T-cell (primary cell): ENCODE measurements at regions not wholly inside any gene's neighbourhood (a gene's known extent, or its start where the extent isn't known, plus 50 kb on each side); places are given as distances from the start of the nearest gene placed in this dataset.

Experiments
- ATAC-seq, 4 experiments: fragments of 200-7000 bp in 3 of 4; fragments of 150-1000 bp in 1 of 4; cut with Tn5 transposase; replicated peaks in 1 of 4; 1 replicate in 3 of 4; 2 replicates in 1 of 4; pipeline ENCODE4 v1.10.0; 2021; ENCODE audit warnings: moderate library complexity in 3 of 4, mild to moderate bottlenecking in 2 of 4, moderate number of reproducible peaks in 1 of 4
- CTCF ChIA-PET, 2 donors: fragments of 300-600 bp; sonication (Branson Sonifier 250); formaldehyde crosslinking; loops; one replicate each; lab custom pipeline; 2022; ENCODE audit warnings: antibody characterized with exemption in 2 of 2; lab: Charles Lee
- POLR2A ChIA-PET, 2 donors: fragments of 300-600 bp; sonication (Branson Sonifier 250); formaldehyde crosslinking; loops; one replicate each; lab custom pipeline; 2022; ENCODE audit warnings: antibody characterized with exemption in 2 of 2; lab: Charles Lee
- DNase-seq, 35 experiments: peaks; one replicate each; pipeline versions ENCODE4 v3.0.0 to v3.0.0-alpha.2; 2013 to 2023
- H3K27ac ChIP-seq: one replicate; pipeline ENCODE4 v1.5.1; 2013; ENCODE audit warnings: low read length
- H3K27me3 ChIP-seq, 2 experiments: replicated peaks in 1 of 2; 1 replicate in 1 of 2; 2 replicates in 1 of 2; pipeline versions ENCODE4 v1.6.1 to v1.7.0; 2013; ENCODE audit warnings: low read length in 1 of 2, mixed read lengths in 1 of 2; ENCODE audit not compliant: control insufficient read depth in 2 of 2, insufficient read depth in 2 of 2; ENCODE audit errors: extremely low read depth in 1 of 2
- H3K36me3 ChIP-seq, 2 donors: 1 replicate in 1 of 2; 2 replicates in 1 of 2; pipeline versions ENCODE4 v1.6.1 to v1.7.0; 2013; ENCODE audit warnings: low read length in 1 of 2; ENCODE audit not compliant: control insufficient read depth in 2 of 2, insufficient read depth in 1 of 2; ENCODE audit errors: extremely low read depth in 1 of 2
- H3K4me1 ChIP-seq, 2 experiments: 1 replicate in 1 of 2; 2 replicates in 1 of 2; pipeline versions ENCODE4 v1.6.1 to v1.7.0; 2013; ENCODE audit warnings: low read length in 2 of 2, mixed read lengths in 1 of 2; ENCODE audit not compliant: insufficient read depth in 2 of 2, control insufficient read depth in 1 of 2; ENCODE audit errors: extremely low read depth in 1 of 2
- H3K4me3 ChIP-seq, 2 donors: 1 replicate in 1 of 2; 2 replicates in 1 of 2; pipeline versions ENCODE4 v1.5.1 to v1.7.0; 2013; ENCODE audit warnings: mild to moderate bottlenecking in 2 of 2, low read length in 1 of 2, moderate library complexity in 1 of 2; ENCODE audit not compliant: control insufficient read depth in 1 of 2; ENCODE audit errors: extremely low read depth in 1 of 2
- H3K9me3 ChIP-seq: 2 replicates; pipeline ENCODE4 v1.7.0; 2013
- H3K27ac Mint-ChIP-seq, 2 donors: one replicate each; pipeline ENCODE4 v1.8.0; 2020 to 2021; ENCODE audit warnings: mild to moderate bottlenecking in 2 of 2, mixed read lengths in 2 of 2
- H3K27me3 Mint-ChIP-seq, 2 donors: one replicate each; pipeline ENCODE4 v1.8.0; 2021 to 2022; ENCODE audit warnings: mixed read lengths in 2 of 2
- H3K36me3 Mint-ChIP-seq: one replicate; pipeline ENCODE4 v1.8.0; 2021; ENCODE audit warnings: mixed read lengths
- H3K4me1 Mint-ChIP-seq, 3 donors: one replicate each; pipeline ENCODE4 v1.8.0; 2020 to 2022; ENCODE audit warnings: mixed read lengths in 3 of 3, mild to moderate bottlenecking in 1 of 3
- H3K4me3 Mint-ChIP-seq, 3 donors: one replicate each; pipeline ENCODE4 v1.8.0; 2020 to 2022; ENCODE audit warnings: mild to moderate bottlenecking in 3 of 3, mixed read lengths in 3 of 3, moderate library complexity in 3 of 3
- H3K9me3 Mint-ChIP-seq, 3 donors: one replicate each; pipeline ENCODE4 v1.8.0; 2020 to 2022; ENCODE audit warnings: mixed read lengths in 3 of 3
- WGBS: methylation state at CpG from one replicate; pipeline ENCODE4 v1.1.5; 2013; ENCODE audit warnings: missing lambda C conversion rate; ENCODE audit not compliant: insufficient coverage; 5-methylcytosine and 5-hydroxymethylcytosine counted together

GRCh38 chr10:30256084-30256483 is 93.0 kb downstream of the MTPAP start:
- H3K4me3 Mint-ChIP-seq = no peak overlapping the region
- peaks cover 6 to 26% (median 6%) of the 10 kb centered on the region in 3 donors for H3K9me3 Mint-ChIP-seq
- Histone ChIP-seq H3K27ac (no peak overlapping the region), H3K27me3 (peaks cover 0 to 10% of the 10 kb centered on the region in 2 experiments), H3K4me1 (no peaks in the 10 kb centered on the region), H3K36me3 (no peaks in the 10 kb centered on the region), H3K9me3 (no peaks in the 10 kb centered on the region), H3K4me3 (no peak overlapping the region)
- DNase-seq (no peak), ATAC-seq (no peak)
- H3K4me1 Mint-ChIP-seq = no peaks in the 10 kb centered on the region
- POLR2A ChIA-PET = no interaction called here
- H3K27me3 Mint-ChIP-seq = peaks cover 25 to 30% of the 10 kb centered on the region in 2 donors
- CTCF ChIA-PET = interaction anchor here in 1 of 2 donors (0.6 kb wide), 1 partner anchor 38 kb away, joined by 3 read pairs; no protein-coding TSS in a partner anchor
- WGBS = no CpG with 5 or more reads among the region's 1 CpG
- H3K36me3 Mint-ChIP-seq = no peaks in the 10 kb centered on the region
- H3K27ac Mint-ChIP-seq = no peak overlapping the region

GRCh38 chr10:30254926-30255325 is 94.2 kb downstream of the MTPAP start:
- ATAC-seq = no peak
- POLR2A ChIA-PET = no interaction called here
- peaks cover 0 to 7% of the 10 kb centered on the region in 2 experiments for H3K27me3 ChIP-seq
- H3K4me1 Mint-ChIP-seq = no peaks in the 10 kb centered on the region
- H3K9me3 Mint-ChIP-seq = peaks cover 6 to 26% (median 6%) of the 10 kb centered on the region in 3 donors
- no peak overlapping the region for H3K4me3 ChIP-seq
- no peaks in the 10 kb centered on the region for H3K9me3 ChIP-seq
- no peak for DNase-seq
- whole genome bisulfite sequencing = no CpG with 5 or more reads among the region's 1 CpG
- CTCF ChIA-PET = no interaction called here
- H3K27me3 Mint-ChIP-seq = peaks cover 21 to 28% of the 10 kb centered on the region in 2 donors
- no peak overlapping the region for H3K27ac ChIP-seq
- H3K36me3 Mint-ChIP-seq = no peaks in the 10 kb centered on the region
- H3K36me3 ChIP-seq = no peaks in the 10 kb centered on the region
- H3K4me3 Mint-ChIP-seq = no peak overlapping the region
- no peaks in the 10 kb centered on the region for H3K4me1 ChIP-seq
- no peak overlapping the region for H3K27ac Mint-ChIP-seq

DNA sequence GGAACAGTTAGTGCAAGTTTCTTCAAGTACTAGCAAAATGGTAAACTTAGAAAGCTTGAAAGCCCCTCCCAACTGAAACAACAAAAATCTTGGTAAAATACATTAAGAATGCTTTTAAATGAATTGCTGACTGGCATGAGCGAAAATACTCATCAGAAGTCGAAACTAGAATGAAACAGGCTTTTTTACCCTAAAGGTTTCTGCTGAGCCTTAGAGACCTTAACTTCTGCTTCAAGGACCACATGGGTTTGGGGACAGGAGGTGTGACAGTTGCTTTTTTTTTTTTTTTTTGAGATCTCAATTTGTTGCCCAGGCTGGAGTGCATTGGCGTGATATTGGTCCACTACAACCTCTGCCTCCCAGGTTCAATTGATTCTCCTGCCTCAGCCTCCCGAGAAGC is 100.3 kb downstream of the MTPAP start:
- Mint-ChIP-seq H3K27me3 (no peaks in the 10 kb centered on the region), H3K27ac (no peak overlapping the region), H3K9me3 (peaks cover 0 to 6% (median 2%) of the 10 kb centered on the region in 3 donors), H3K36me3 (no peaks in the 10 kb centered on the region), H3K4me3 (no peak overlapping the region), H3K4me1 (peaks cover 6 to 12% (median 9%) of the 10 kb centered on the region in 3 donors)
- peaks cover 0 to 2% of the 10 kb centered on the region in 2 experiments for H3K27me3 ChIP-seq
- ChIA-PET POLR2A (no interaction called here), CTCF (interaction anchor here in 1 of 2 donors (0.7 kb wide), 1 partner anchor 76 kb away, joined by 4 read pairs; no protein-coding TSS in a partner anchor)
- DNase-seq (no peak), ATAC-seq (no peak)
- no peak overlapping the region for H3K27ac ChIP-seq
- no peak overlapping the region for H3K4me3 ChIP-seq
- WGBS = 100% methylated on average over 3 of the region's 4 CpGs
- H3K36me3 ChIP-seq = no peaks in the 10 kb centered on the region
- H3K9me3 ChIP-seq = no peaks in the 10 kb centered on the region
- peaks cover 0 to 3% of the 10 kb centered on the region in 2 experiments for H3K4me1 ChIP-seq

- no peak for ATAC-seq
- peaks cover 0 to 3% of the 10 kb centered on the region in 2 experiments for H3K4me1 ChIP-seq
- no peaks in the 10 kb centered on the region for H3K36me3 ChIP-seq
- Mint-ChIP-seq H3K4me3 (peak overlapping the region in 1 of 3 donors; percentile 28), H3K36me3 (no peaks in the 10 kb centered on the region), H3K4me1 (peaks cover 6 to 12% (median 9%) of the 10 kb centered on the region in 3 donors), H3K27ac (no peak overlapping the region), H3K9me3 (no peaks in the 10 kb centered on the region), H3K27me3 (no peaks in the 10 kb centered on the region)
- no peak for DNase-seq
- H3K4me3 ChIP-seq = no peak overlapping the region
- no peaks in the 10 kb centered on the region for H3K27me3 ChIP-seq
- H3K9me3 ChIP-seq = no peaks in the 10 kb centered on the region
- H3K27ac ChIP-seq = no peak overlapping the region
- no CpG with 5 or more reads among the region's 4 CpGs for WGBS
- CTCF ChIA-PET = no interaction called here
- POLR2A ChIA-PET = no interaction called here
Observed at GRCh38 chr10:30247704-30248103, 101.4 kb downstream of the MTPAP start.

- no peaks in the 10 kb centered on the region for H3K9me3 ChIP-seq
- no peak overlapping the region for H3K27ac ChIP-seq
- no peak overlapping the region for H3K4me3 ChIP-seq
- no peak overlapping the region for H3K4me3 Mint-ChIP-seq
- peaks cover 0 to 8% of the 10 kb centered on the region in 2 experiments for H3K27me3 ChIP-seq
- no peaks in the 10 kb centered on the region for H3K36me3 ChIP-seq
- 53% methylated on average over 2 of the region's 6 CpGs for WGBS
- peaks cover 0 to 2% of the 10 kb centered on the region in 2 experiments for H3K4me1 ChIP-seq
- ChIA-PET CTCF (interaction anchor here (0.7 to 2.2 kb wide), 6 partner anchors 9 to 245 kb away, joined by 3 to 27 read pairs (median 4); no protein-coding TSS in a partner anchor), POLR2A (no interaction called here)
- no peaks in the 10 kb centered on the region for H3K9me3 Mint-ChIP-seq
- no peaks in the 10 kb centered on the region for H3K36me3 Mint-ChIP-seq
- no peak for DNase-seq
- H3K27ac Mint-ChIP-seq = no peak overlapping the region
- H3K4me1 Mint-ChIP-seq = no peaks in the 10 kb centered on the region
- peaks cover 3 to 4% of the 10 kb centered on the region in 2 donors for H3K27me3 Mint-ChIP-seq
- ATAC-seq = no peak
Observed at GRCh38 chr10:30241422-30242110, 107.5 kb downstream of the MTPAP start.

- ChIA-PET CTCF (interaction anchor here in 1 of 2 donors (0.8 kb wide), 1 partner anchor 240 kb away, joined by 3 read pairs; no protein-coding TSS in a partner anchor), POLR2A (no interaction called here)
- Histone ChIP-seq H3K4me1 (peaks cover 0 to 2% of the 10 kb centered on the region in 2 experiments), H3K27ac (no peak overlapping the region), H3K27me3 (peaks cover 0 to 8% of the 10 kb centered on the region in 2 experiments), H3K9me3 (no peaks in the 10 kb centered on the region), H3K36me3 (no peaks in the 10 kb centered on the region), H3K4me3 (no peak overlapping the region)
- no peaks in the 10 kb centered on the region for H3K36me3 Mint-ChIP-seq
- H3K4me3 Mint-ChIP-seq = no peak overlapping the region
- DNase-seq = no peak
- H3K27ac Mint-ChIP-seq = no peak overlapping the region
- ATAC-seq = no peak
- no peaks in the 10 kb centered on the region for H3K9me3 Mint-ChIP-seq
- WGBS = 72% methylated on average over 3 of the region's 8 CpGs
- peaks cover 3 to 7% of the 10 kb centered on the region in 2 donors for H3K27me3 Mint-ChIP-seq
- no peaks in the 10 kb centered on the region for H3K4me1 Mint-ChIP-seq
Observed at GRCh38 chr10:30238836-30239235, 110.2 kb downstream of the MTPAP start.
